ENCODE measurements at regions not wholly inside any gene's neighbourhood (a gene's known extent, or its start where the extent isn't known, plus 50 kb on each side); places are given as distances from the start of the nearest gene placed in this dataset.

- no peak for DNase-seq
Observed at GRCh38 chr14:101497684-101498525, 63.4 kb upstream of the DIO3 start.

- no peak for DNase-seq
Observed at GRCh38 chr14:101498526-101498860, 62.8 kb upstream of the DIO3 start.

GRCh38 chr14:101499080-101499479, 62.2 kb upstream of the DIO3 start:
- no peak for DNase-seq

GRCh38 chr14:101499513-101499912, 61.8 kb upstream of the DIO3 start:
- DNase-seq = no peak

GRCh38 chr14:101500061-101500460, 61.2 kb upstream of the DIO3 start:
- DNase-seq = no peak

GRCh38 chr14:101500681-101501080, 60.6 kb upstream of the DIO3 start:
- DNase-seq = no peak

- no peak for DNase-seq
Observed at GRCh38 chr14:101501341-101501740, 60.0 kb upstream of the DIO3 start.

GRCh38 chr14:101501858-101502615, 59.3 kb upstream of the DIO3 start:
- DNase-seq = no peak

GRCh38 chr14:101502761-101503392, 58.4 kb upstream of the DIO3 start:
- DNase-seq = no peak

GRCh38 chr14:101503431-101504095, 57.7 kb upstream of the DIO3 start:
- no peak for DNase-seq

- DNase-seq = no peak
Observed at GRCh38 chr14:101504096-101504948, 57.0 kb upstream of the DIO3 start.

- DNase-seq = no peak
Observed at GRCh38 chr14:101505236-101505970, 55.9 kb upstream of the DIO3 start.

GRCh38 chr14:101506211-101506925, 54.9 kb upstream of the DIO3 start:
- no peak for DNase-seq

- DNase-seq = no peak
Observed at GRCh38 chr14:101506926-101507835, 54.1 kb upstream of the DIO3 start.

- DNase-seq = no peak
Observed at GRCh38 chr14:101507836-101508150, 53.5 kb upstream of the DIO3 start.

- no peak for DNase-seq
Observed at GRCh38 chr14:101508196-101508947, 52.9 kb upstream of the DIO3 start.

GRCh38 chr14:101508948-101509729, 52.2 kb upstream of the DIO3 start:
- DNase-seq = no peak

- no peak for DNase-seq
Observed at GRCh38 chr14:101509730-101510371, 51.4 kb upstream of the DIO3 start.

Measured in effector CD8-positive, alpha-beta T cell (primary cell).